Vagina (tissue), 2 donors: ENCODE measurements at regions not wholly inside any gene's neighbourhood (a gene's known extent, or its start where the extent isn't known, plus 50 kb on each side); places are given as distances from the start of the nearest gene placed in this dataset.

Experiments used
- POLR2A ChIP-seq, 2 donors: fragments of 450-650 bp; IDR thresholded peaks; one replicate each; pipeline ENCODE4 v1.6.1; 2017; ENCODE audit warnings: antibody characterized with exemption in 2 of 2, mild to moderate bottlenecking in 2 of 2, moderate library complexity in 2 of 2
- POLR2AphosphoS5 ChIP-seq, 2 donors: sonication (generic); formaldehyde crosslinking; IDR thresholded peaks; one replicate each; pipeline ENCODE4 v1.9.0; 2017; ENCODE audit warnings: antibody characterized with exemption in 2 of 2, mild to moderate bottlenecking in 2 of 2, low read depth in 1 of 2; ENCODE audit not compliant: insufficient read depth in 1 of 2
- TF ChIP-seq, protein P1 (sequence below), 3 experiments: fragments of 450-650 bp in 2 of 3; fragments of 200-600 bp in 1 of 3; sonication (generic) in 1 of 3; IDR thresholded peaks; one replicate each; pipeline ENCODE4 v1.5.1; 2017 to 2019; ENCODE audit warnings: antibody characterized with exemption in 3 of 3, mild to moderate bottlenecking in 2 of 3, moderate library complexity in 2 of 3

DNA sequence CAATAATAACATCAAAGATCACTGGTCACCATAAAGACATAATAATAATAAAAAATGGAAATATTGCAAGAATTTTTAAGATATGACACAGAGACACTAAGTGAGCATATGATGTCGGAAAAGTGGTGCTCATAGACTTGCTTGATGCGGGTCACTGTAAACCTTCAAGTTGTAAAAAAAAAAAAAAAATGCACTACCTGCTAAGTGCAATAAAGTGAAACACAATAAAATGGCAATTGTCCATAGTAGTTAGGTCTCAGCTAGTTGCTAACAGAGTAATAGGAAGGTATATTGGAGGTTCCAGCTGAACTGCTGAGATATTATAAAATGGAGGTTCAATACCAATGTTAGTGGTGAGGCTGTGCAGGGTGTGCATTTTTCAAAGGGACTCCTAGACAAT lies 146.6 kb upstream of the MRPS22 start:
- TF ChIP-seq, protein P1, sequence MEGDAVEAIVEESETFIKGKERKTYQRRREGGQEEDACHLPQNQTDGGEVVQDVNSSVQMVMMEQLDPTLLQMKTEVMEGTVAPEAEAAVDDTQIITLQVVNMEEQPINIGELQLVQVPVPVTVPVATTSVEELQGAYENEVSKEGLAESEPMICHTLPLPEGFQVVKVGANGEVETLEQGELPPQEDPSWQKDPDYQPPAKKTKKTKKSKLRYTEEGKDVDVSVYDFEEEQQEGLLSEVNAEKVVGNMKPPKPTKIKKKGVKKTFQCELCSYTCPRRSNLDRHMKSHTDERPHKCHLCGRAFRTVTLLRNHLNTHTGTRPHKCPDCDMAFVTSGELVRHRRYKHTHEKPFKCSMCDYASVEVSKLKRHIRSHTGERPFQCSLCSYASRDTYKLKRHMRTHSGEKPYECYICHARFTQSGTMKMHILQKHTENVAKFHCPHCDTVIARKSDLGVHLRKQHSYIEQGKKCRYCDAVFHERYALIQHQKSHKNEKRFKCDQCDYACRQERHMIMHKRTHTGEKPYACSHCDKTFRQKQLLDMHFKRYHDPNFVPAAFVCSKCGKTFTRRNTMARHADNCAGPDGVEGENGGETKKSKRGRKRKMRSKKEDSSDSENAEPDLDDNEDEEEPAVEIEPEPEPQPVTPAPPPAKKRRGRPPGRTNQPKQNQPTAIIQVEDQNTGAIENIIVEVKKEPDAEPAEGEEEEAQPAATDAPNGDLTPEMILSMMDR (IDR thresholded peaks at IDR 0.05) = no peak
- no peak for TF ChIP-seq POLR2AphosphoS5 (IDR thresholded peaks at IDR 0.05; ENCODE audit: insufficient read depth in 1 of 2, low read depth in 1 of 2)
- TF ChIP-seq POLR2A (IDR thresholded peaks at IDR 0.05) = no peak
